KG1 (cell line): ENCODE measurements at regions not wholly inside any gene's neighbourhood (a gene's known extent, or its start where the extent isn't known, plus 50 kb on each side); places are given as distances from the start of the nearest gene placed in this dataset.

Experiments used
- DNase-seq: peaks from one replicate; lab custom pipeline; 2025; lab: John Stamatoyannopoulos, UW

GRCh38 chr12:90398285-90398836 is 556.6 kb downstream of the CCER1 start:
- no peak for DNase-seq

GRCh38 chr12:90396556-90396955 is 558.4 kb downstream of the CCER1 start:
- DNase-seq, result no peak

- no peak for DNase-seq
Measured at GRCh38 chr12:90393652-90394051, 561.3 kb downstream of the CCER1 start.

GRCh38 chr12:90393089-90393488 is 561.9 kb downstream of the CCER1 start:
- no peak for DNase-seq

GRCh38 chr12:90390947-90391346 is 564.0 kb downstream of the CCER1 start:
- no peak for DNase-seq

- no peak for DNase-seq
Measured at GRCh38 chr12:90368081-90368480, 586.9 kb downstream of the CCER1 start.

- DNase-seq, result no peak
Measured at GRCh38 chr12:90366286-90366685, 588.7 kb downstream of the CCER1 start.

GRCh38 chr12:90360300-90360699 is 594.7 kb downstream of the CCER1 start:
- DNase-seq, result no peak

- no peak for DNase-seq
Measured at GRCh38 chr12:90355711-90356355, 599.1 kb downstream of the CCER1 start.

- DNase-seq, result no peak
Measured at GRCh38 chr12:90343966-90344365, 611.0 kb downstream of the CCER1 start.

- no peak for DNase-seq
Measured at GRCh38 chr12:90342081-90342480, 612.9 kb downstream of the CCER1 start.

- no peak for DNase-seq
Measured at GRCh38 chr12:90339837-90340236, 615.1 kb downstream of the CCER1 start.

GRCh38 chr12:90338365-90338764 is 616.6 kb downstream of the CCER1 start:
- no peak for DNase-seq

GRCh38 chr12:90337018-90337417 is 618.0 kb downstream of the CCER1 start:
- DNase-seq, result no peak

GRCh38 chr12:90335566-90335965 is 619.4 kb downstream of the CCER1 start:
- DNase-seq, result no peak

- DNase-seq, result no peak
Measured at GRCh38 chr12:90333939-90334338, 621.0 kb downstream of the CCER1 start.

GRCh38 chr12:90333424-90333823 is 621.6 kb downstream of the CCER1 start:
- no peak for DNase-seq

GRCh38 chr12:90331821-90332220 is 623.2 kb downstream of the CCER1 start:
- no peak for DNase-seq

- no peak for DNase-seq
Measured at GRCh38 chr12:90331262-90331661, 622.6 kb upstream of the ATP2B1 start.

- DNase-seq, result no peak
Measured at GRCh38 chr12:90327793-90328743, 619.4 kb upstream of the ATP2B1 start.

GRCh38 chr12:90323217-90323616 is 614.6 kb upstream of the ATP2B1 start:
- no peak for DNase-seq

- no peak for DNase-seq
Measured at GRCh38 chr12:90322006-90322405, 613.4 kb upstream of the ATP2B1 start.

- DNase-seq, result no peak
Measured at GRCh38 chr12:90321369-90321768, 612.7 kb upstream of the ATP2B1 start.
